GM21526 (cell line): ENCODE measurements at regions not wholly inside any gene's neighbourhood (a gene's known extent, or its start where the extent isn't known, plus 50 kb on each side); places are given as distances from the start of the nearest gene placed in this dataset.

Experiments used
- ATAC-seq: cut with Tn5 transposase; IDR thresholded peaks from one replicate; pipeline ENCODE4 v1.9.1; 2021; ENCODE audit warnings: moderate library complexity; ENCODE audit not compliant: unreplicated experiment, low FRiP score

DNA sequence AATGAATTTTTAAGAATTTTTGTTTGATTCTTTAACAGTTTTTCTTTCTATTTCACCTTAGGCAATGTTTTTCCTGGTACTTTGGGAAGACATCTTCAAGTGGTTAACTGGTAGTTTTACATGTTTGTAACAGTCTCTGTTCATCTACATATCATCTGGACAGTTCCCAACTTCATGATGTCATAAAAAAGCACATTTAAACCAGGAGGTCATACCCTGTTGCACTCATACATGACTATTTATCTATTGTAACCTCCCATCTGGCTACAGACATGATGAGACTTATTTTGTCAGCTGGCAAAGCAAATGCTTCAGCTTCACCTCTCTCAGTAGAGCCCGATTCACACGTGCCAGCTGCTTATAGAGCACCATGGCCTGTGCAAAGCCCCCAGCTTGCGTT is 99.8 kb upstream of the YPEL5 start:
- no peak for ATAC-seq

DNA sequence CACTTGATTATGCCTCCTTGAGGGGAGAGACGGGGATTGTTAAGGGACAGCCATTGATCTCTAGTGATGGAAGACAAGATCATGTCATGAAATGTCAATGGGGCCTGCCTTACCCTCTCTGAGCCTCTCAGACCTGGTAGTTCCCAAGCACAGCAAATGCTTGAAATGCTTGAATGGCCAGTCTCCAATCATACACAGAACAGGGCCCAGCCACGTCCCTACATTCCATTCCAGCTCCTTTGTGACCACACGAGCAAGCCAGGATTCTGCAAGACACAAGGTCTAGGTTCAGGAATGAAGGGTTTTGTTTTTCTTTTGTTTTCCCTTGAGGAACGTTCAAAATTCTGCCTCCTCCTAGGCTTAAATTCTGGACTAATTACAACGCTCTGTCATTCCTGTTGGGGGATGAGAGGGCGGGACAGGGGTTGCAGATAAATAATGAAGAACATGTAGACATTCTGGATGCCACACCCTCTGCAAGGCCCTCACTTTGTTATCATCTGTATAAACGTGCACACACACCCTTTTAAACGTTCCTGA is 98.1 kb upstream of the YPEL5 start:
- ATAC-seq: no peak

DNA sequence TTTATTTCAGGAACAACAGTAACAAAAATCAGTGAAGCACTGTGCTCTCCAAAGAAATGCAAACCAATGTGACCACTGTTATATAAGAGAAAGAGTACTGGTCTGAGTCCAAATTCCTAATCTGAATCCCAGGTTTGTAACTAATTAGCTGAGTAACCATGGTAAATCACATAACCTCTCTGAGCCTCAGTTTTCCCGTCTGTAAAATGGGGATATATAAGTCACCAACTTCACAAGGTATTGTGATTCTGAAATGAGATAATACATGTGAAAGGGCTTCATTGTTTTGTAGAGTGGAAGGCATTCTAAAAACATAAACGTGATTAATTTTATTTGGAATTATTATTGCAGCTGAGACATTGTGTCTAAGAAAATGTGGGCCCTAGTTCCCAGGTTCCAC is 91.3 kb upstream of the YPEL5 start:
- ATAC-seq: no peak

DNA sequence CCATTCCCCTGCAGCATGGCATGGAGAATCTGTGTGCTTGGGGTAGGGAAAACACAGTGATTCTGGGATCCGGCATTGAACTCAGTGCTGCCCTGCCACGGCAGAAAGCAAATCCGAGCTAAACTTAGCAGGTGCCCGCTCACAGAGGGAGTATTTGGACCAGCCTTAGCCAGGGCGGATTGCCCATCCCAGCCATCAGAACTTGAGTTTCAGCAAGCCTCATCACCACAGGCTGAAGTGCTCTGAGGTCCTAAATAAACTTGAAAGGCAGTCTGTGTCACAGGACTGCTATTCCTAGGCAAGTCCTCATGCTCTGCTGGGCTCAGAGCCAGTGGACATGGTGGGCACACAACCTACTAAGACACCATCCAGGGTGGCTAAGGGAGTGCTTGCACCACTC is 86.2 kb upstream of the YPEL5 start:
- no peak for ATAC-seq

DNA sequence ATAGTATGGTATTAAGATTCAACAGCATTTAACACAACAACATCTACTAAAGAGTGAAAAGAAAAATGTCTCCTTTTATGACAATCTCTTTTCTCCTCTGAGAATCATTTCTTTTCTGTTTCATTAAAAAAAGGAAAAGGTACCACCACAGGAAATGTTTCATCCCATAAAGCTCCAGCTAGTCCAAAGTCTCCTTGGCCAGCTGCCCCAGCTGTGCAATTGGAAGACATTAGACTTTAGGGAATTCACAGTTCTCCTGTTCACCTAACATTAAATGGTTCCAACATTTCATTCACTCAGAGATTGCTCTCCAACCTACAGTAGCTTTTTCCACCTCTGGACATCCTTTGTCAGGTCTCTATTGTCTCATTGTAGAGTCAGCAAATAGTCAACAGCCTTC is 78.7 kb upstream of the YPEL5 start:
- ATAC-seq: no peak

DNA sequence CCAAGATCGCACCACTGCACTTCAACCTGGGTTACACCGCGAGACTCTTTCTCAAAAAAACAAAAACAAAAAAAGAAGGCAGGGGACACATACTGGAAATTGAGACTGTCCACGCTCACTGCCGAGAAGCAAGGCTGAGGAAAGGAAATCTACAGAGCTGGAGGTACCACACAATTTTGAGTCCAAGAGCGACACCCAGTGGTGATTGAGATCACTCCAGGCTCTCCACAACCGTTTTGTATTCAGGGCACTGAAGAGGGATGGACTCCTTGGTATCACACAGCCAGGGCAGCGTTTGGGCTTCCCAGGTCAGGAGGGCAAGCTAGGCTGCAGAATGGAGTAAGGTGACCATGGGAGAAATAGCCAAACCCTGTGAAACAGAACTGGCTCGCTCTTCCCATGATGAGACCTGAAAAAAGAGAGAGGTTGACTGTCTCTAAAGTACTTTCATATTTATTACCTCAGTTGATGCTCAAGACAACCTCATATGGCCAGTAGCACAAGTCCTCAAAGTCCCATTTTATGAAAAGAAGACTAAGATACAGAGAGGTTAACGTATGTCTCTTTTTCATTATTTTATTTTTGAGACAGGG is 74.5 kb upstream of the YPEL5 start:
- peak; percentile 58 for ATAC-seq

DNA sequence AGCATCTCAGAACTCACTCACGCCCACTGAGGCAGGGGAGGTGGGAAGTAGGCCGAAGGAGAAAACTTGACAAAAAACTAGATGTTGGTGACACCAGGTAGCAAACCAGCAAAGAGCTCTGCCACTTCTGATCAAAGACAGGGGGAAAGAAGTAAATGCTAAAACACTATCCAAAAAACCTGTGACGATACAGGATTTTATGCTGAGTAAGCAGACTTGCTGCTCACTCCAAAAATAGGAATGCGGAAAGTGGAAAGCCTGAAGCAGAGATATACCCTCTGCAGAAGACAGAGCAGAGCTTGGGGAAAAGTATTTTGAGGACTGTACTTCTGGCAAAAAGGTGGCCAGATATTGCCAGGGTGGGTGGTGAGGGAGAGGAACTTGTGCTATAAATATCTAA is 73.3 kb upstream of the YPEL5 start:
- ATAC-seq: no peak

DNA sequence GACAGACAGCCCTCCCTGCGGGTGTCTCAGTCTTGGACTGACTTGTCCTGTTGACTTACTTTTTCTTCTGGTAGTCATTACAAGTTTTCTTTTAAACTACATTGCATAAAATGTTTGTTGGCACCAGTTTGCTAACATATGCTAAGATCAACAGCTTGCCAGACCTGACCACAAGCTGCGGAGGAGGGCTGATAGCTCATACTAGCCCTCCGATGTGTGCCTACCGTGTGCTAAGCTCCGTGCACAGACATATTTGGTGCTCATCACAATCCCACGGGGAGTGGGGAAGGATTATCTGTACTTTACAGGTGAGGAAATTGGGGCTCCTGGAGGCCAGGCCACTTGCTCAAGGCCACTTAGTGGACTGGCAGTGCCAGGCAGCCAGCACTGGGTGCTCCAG is 72.8 kb upstream of the YPEL5 start:
- ATAC-seq: no peak

DNA sequence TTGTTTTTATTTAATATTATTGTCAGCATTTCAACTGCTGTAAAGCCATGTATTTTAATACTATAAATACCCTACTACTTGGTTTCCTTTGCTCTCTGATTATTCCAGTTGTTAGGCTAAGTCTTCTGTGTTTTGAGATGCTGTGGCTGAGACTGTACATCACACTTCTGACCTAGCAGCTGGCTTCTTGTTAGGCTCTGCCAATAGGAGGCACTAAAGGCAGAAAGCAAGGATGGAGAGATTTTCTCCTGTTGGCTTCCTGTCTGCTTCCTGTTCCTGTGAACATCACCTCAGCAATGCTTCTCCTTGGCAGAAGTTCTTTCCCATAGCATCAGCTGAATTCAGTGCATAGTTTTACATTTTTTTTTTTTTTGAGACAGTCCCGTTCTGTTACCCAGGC is 68.3 kb upstream of the YPEL5 start:
- no peak for ATAC-seq

DNA sequence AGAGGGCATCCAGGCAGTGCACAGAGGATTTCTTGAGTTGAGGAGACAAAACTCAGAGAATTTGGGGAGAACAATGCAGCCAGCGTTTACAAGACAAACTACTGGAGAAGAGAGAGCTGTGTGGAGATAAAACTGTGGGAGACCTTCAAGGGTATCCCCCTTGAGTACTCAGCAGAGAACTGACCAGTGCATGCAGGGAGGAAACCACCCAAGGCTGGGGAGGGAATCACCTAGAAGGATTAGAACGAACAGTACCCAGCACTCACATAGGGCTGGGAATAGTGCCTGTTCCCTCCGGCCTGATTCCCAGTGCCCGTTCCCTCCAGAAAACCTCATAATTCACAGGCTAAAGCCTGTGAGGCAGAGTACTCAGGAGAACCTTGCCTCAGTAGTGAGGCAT is 61.9 kb upstream of the YPEL5 start:
- ATAC-seq: no peak

DNA sequence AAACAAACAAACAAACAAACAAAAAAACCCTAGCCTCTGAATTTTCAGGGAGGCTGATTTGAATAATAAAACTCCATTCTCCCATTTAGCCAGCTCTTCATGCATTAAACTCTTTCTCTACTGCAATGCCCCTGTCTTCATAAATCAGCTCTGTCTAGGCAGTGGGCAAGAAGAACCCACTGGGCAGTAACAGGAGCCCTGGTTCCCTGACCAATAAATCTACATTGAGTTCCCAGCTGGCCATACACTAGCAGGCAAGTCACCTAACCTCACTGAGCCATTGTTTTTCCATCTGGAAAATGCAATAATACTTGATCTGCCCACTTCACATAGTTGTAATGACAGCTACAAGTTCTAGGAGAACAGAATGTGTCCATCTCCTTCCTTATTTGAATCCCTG is 57.6 kb upstream of the YPEL5 start:
- no peak for ATAC-seq

DNA sequence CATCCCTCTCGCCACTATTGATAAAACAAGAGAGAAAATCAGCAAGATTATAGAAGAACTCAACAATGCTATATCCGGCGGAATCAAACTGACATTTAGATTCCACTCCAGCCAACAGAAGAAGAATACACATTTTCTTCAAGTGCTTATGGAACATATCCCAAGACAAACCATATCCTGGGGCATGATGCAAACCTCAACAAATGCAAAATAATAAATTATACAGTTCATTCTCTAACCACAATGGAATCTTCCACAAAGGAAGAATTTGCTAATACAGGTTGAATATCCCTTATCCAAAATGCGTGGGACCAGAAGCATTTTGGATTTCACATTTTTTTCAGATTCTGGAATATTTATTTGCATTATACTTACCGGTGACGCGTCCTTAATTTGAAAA is 51.4 kb upstream of the YPEL5 start:
- no peak for ATAC-seq

DNA sequence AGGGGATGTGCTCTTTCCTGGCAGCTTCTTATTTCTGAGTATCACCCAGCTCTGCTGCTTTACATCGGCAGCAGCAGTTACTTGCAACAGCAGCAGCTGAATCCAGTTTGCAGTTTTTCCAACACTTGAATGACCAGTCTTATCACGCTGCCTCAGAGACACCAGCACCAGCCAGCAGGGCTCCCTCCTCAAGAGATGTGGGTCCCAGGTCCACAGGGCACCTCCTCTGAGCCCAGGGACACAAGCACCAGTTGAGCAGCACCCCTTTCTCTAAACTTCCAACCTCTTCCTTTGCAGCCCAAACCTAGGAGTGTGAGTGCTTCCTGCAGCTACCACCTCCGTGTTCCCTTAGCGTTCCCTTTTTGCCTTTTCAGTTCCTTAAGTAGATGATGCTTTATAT is 50.4 kb upstream of the YPEL5 start:
- no peak for ATAC-seq
